ENCODE measurements at regions not wholly inside any gene's neighbourhood (a gene's known extent, or its start where the extent isn't known, plus 50 kb on each side); places are given as distances from the start of the nearest gene placed in this dataset.

GRCh38 chr5:124220418-124220817, 526.0 kb downstream of the ZNF608 start:
- no peak for TF ChIP-seq CTCF (IDR thresholded peaks at IDR 0.05)
- no peak for TF ChIP-seq MXI1 (IDR thresholded peaks at IDR 0.05; ENCODE audit: low read depth, low read length)
- no peak for TF ChIP-seq CHD2 (IDR thresholded peaks at IDR 0.05; ENCODE audit: low read length, partially characterized antibody)
- no peak for TF ChIP-seq YY1 (IDR thresholded peaks at IDR 0.05; ENCODE audit: low read depth)
- no peak for TF ChIP-seq RAD21 (IDR thresholded peaks at IDR 0.05; ENCODE audit: low read length)
- no peak for TF ChIP-seq EZH2phosphoT487 (IDR thresholded peaks at IDR 0.05; ENCODE audit: borderline replicate concordance, low read depth)
- no peak for TF ChIP-seq SMC3 (IDR thresholded peaks at IDR 0.05; ENCODE audit: low read depth, low read length)
- TF ChIP-seq POLR2AphosphoS5 (IDR thresholded peaks at IDR 0.05; ENCODE audit: low read depth, low read length): no peak
- no peak for TF ChIP-seq RCOR1 (IDR thresholded peaks at IDR 0.05; ENCODE audit: low read length)
- no peak for TF ChIP-seq NFIC (IDR thresholded peaks at IDR 0.05; ENCODE audit: borderline replicate concordance)
- TF ChIP-seq REST (IDR thresholded peaks at IDR 0.05; ENCODE audit: low read depth, low read length): no peak
- TF ChIP-seq FOXM1 (IDR thresholded peaks at IDR 0.05; ENCODE audit: low read depth): no peak
- TF ChIP-seq GATA2 (CRISPR knock-in tag; IDR thresholded peaks at IDR 0.05): no peak

Measured in SK-N-SH (cell line).